Stimulated activated CD4-positive, alpha-beta T cell treated with anti-CD3 and anti-CD28 coated beads, Interleukin-1b, Interleukin-23, amount 100 ng/mL, for 4 hours (primary cell): ENCODE measurements at regions not wholly inside any gene's neighbourhood (a gene's known extent, or its start where the extent isn't known, plus 50 kb on each side); places are given as distances from the start of the nearest gene placed in this dataset.
"Not testable (repeated sequence)": the region's sequence is repeated elsewhere in the genome, so short reads cannot be mapped to it uniquely, and the experiment has no call there.

ENCODE experiments used
- DNase-seq, 2 donors: peaks; one replicate each; pipeline ENCODE4 v3.0.0-alpha.2; 2020; ENCODE audit warnings: low read depth in 2 of 2

DNA sequence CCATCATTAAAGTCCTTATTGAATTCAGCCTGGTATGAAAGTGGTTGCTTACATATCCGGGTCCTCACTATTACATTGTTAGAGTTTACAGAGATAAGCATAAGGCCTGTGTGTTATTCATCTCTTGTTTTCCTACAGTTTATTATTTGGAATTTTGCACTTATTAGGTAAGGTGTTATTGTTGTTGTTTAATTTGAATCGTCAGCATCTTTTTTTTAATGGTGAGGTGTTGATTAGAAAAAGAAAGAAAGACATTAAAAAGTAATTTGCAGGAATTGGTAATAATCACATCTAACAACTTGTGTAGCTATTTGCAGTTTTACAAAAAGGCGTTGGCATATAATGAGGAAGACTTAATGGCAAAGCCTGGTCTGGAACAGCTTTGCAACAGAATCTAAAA is 158.6 kb downstream of the SAMD5 start:
- DNase-seq: no peak

- no peak for DNase-seq
Measured at GRCh38 chr6:147674099-147674498, 165.6 kb downstream of the SAMD5 start.

DNA sequence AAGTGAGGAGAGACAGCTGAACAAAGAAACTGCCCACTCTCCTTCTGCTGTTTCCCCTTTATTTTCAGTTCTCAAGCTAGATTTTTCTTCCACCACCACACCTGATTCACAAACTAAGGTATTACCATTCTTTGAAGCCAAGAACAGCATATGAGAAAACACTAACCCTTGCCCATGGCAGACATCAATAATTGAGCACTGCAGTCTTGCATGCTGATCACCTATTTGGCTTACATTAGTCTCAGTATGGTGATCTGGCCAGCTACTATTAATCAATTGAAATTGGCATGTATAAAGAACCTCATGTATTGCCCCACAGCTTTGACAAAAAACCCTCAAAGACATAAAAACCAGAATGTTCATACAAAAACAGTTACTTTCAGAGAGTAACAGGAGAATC is 166.3 kb downstream of the SAMD5 start:
- DNase-seq: no peak

DNA sequence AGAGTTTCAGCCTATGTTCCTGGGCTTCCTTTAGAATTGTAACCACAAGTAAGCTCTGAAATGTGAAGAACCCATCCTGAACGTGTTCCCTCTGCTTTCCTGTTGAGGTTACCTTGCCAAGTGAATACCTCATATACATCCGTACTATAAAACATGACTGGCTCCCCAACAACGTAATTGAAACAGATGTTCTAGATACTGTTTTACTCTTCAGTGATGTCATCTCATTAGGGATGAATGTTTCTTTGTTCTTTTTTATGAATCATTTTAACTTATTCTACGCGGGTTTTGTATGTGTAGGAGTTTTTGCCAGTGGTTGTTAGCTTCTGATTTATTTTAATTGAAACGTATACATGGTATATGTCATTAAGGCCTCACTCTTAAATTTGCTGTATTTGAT is 166.8 kb downstream of the SAMD5 start:
- no peak for DNase-seq

GRCh38 chr6:147676495-147677199 is 168.2 kb downstream of the SAMD5 start:
- no peak for DNase-seq

- DNase-seq: no peak
Measured at GRCh38 chr6:147677647-147678046, 169.2 kb downstream of the SAMD5 start.

DNA sequence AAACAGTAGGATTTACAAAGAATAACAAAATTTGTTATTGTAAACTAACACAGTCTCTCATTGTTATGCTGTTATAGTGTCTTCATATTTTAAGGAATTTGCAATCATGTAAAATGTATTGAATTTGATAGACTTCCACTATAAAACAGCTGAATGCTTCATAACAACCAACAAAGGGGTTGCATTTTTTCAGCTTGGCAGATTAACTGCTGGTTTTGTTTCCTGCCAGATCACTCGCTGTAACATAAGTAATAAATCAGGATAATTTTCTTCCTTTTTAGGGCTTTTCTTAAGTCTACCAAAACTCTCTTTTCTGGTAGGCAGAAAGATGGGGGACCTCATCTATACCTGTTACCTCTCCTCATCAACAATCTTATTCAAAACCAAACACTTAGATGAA is 169.8 kb downstream of the SAMD5 start:
- no peak for DNase-seq

- no peak for DNase-seq
Measured at GRCh38 chr6:147684906-147685305, 176.4 kb downstream of the SAMD5 start.

GRCh38 chr6:147689398-147689797 is 180.9 kb downstream of the SAMD5 start:
- DNase-seq: no peak

- DNase-seq: no peak
Measured at GRCh38 chr6:147691446-147691845, 183.0 kb downstream of the SAMD5 start.

DNA sequence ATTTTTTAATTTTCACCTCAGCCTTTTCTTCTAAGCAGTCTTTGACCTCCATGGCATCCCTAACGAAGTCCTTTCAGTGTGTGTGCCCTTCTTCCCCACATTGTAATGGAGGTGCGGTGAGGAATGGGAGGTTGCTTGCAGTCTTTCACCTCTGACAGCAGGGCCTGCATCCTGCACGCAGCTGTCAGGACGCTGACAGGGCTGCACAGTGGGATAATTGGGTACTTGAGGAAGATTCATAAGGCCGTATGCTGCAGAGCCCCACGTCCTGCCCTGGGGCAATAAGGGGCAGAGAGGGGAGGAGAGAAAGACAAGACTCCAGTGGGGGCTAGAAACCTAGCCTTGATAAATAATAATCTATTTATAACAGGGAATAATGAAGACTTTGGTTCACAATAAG is 184.7 kb downstream of the SAMD5 start:
- DNase-seq: no peak

DNA sequence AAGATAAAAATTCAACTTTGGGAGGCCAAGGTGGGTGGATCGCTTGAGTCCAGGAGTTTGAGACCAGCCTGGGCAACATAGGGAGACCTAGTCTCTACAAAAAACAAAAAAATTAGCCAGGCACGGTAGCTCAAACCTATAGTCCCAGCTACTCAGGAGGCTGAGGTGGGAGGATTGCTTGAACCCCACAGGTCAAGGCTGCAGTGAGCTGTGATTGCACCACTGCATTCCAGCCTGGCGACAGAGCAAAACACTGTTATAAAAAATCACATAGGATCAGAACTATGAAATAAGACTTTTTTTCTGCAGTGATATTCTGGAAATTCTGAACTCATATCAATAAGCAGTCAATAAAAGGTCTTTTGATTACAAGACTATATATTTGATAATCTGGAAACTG is 186.1 kb downstream of the SAMD5 start:
- DNase-seq: not testable (repeated sequence)

DNA sequence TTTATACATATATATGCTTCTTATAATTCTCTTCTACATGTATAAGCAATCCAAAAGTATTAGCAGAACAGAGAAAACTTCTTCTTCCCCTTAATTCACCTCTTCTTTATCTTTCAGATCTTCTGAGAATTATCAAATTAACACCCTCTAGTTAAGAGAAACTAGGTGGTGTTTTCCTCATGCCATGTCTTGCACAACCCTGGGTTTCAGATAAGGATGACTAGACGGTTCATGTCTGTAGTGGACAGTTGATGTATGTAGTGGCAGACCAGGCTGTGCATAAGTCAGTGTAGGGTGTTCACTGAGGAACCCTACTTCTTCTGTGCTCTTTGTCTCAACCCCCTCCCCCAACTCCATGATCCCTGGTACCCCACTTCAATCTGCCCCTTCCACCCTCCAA is 187.3 kb downstream of the SAMD5 start:
- no peak for DNase-seq

- DNase-seq: no peak
Measured at GRCh38 chr6:147699140-147699539, 190.7 kb downstream of the SAMD5 start.

GRCh38 chr6:147699637-147700036 is 191.1 kb downstream of the SAMD5 start:
- DNase-seq: no peak

GRCh38 chr6:147700436-147701209 is 192.1 kb downstream of the SAMD5 start:
- no peak for DNase-seq

- DNase-seq: no peak
Measured at GRCh38 chr6:147704691-147705090, 196.2 kb downstream of the SAMD5 start.

- DNase-seq: no peak
Measured at GRCh38 chr6:147707524-147707923, 199.0 kb downstream of the SAMD5 start.

DNA sequence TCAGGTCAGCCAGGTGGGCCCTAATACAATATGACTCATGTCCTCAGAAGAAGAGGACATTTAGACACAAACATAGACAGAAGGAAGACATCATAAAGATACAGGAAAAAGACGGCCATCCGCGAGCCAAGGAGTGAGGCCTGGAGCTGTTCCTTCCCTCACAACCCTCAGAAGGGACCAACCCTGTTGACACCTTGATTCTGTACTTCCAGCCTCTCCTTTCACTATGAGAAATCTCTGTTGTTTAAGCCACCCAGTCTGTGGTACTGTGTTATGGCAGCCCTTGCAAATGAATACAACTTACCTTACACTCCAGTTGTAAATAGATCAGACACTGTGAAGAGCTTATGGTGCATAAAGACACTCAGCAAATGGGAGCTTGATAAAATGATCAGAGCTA is 199.7 kb downstream of the SAMD5 start:
- DNase-seq: no peak

DNA sequence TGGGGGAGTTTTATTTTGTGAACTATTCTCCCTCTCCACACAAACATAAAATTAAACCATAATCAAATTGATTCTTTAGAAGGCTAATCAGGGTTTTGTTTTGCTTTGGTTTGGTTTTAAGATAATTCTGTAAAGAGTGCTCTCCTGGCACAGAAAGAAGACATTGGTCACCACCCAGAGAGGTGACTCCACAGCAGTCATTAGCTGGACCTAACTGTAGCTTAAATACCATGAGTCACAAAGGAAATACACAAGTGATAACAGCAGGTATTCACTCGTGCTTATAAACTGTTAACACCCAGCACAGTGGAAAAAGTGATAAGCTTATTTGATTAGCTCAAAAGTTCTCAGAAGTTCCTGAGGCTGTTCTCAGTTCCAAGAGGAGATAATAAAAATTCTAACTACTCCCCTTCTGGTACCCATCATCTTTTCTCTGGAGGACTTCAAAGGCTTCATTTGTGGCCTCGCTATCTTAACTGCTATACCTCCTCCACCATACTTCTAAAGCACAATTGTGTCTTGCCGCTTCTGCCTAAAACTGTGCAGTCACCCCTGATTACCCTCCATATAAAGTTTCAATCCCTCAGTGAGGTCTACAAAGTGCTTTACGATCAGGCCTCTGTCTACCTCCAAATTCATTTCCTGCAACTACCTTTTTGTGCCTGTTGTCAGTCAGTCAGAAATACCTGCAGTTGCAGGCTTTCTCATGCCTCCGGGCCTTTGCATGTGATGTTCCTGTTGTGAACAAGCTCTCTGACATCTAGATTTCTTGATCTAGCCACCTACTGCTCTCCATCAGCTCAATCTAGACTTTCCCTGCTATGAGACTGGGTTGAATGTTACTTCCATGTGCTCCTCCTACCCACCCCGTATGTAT is 201.1 kb downstream of the SAMD5 start:
- DNase-seq: no peak

- no peak for DNase-seq
Measured at GRCh38 chr6:147710890-147711289, 202.4 kb downstream of the SAMD5 start.

- DNase-seq: no peak
Measured at GRCh38 chr6:147711476-147711875, 203.0 kb downstream of the SAMD5 start.
